GM19043 (cell line): ENCODE measurements at regions not wholly inside any gene's neighbourhood (a gene's known extent, or its start where the extent isn't known, plus 50 kb on each side); places are given as distances from the start of the nearest gene placed in this dataset.
A peak's percentile ranks its signal among the peaks of the same experiment; 100 is the strongest.
"Not testable (repeated sequence)": the region's sequence is repeated elsewhere in the genome, so short reads cannot be mapped to it uniquely, and the experiment has no call there.

Experiments
- ATAC-seq: cut with Tn5 transposase; IDR thresholded peaks from one replicate; pipeline ENCODE4 v1.9.1; 2021; ENCODE audit warnings: low read depth; ENCODE audit not compliant: unreplicated experiment

DNA sequence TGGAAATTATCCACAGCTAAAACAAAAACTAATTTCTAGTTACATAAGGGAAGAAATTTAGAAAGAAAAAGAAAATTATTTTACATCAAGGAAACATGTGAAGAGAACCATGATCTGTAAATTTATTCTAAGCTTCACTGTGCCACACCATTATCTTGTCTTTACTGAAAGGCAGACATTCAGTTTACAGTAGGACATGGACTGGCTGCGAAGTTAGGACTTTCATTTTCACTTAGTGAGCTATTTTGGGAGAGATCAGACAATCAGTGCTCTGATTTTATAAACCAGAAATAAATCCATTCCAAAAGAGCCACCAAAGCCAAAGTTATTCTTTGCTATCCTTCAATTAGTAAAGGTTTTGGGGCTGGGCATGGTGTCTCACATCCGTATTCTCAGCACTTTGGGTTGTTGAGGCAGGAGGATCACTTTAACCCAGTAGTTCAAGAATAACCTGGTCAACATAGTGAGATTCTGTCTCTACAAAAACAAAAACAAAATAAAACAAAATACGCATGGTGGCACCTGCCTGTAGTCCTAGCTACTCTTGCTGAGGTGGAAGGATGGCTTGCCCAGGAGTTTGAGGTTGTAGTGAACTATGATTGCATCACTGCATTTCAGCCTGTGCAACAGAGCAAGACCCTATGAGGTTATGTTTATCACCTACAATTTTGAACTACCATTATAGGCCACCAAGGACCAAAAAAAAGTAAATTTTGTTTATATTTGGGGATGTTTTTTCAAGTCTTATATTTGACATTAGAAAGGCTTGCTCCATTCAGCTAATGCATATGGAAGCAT lies 1084.8 kb upstream of the ATXN7L3B start:
- ATAC-seq = peak; percentile 42

- ATAC-seq = no peak
Measured at GRCh38 chr12:73460212-73460611, 1077.4 kb upstream of the ATXN7L3B start.

DNA sequence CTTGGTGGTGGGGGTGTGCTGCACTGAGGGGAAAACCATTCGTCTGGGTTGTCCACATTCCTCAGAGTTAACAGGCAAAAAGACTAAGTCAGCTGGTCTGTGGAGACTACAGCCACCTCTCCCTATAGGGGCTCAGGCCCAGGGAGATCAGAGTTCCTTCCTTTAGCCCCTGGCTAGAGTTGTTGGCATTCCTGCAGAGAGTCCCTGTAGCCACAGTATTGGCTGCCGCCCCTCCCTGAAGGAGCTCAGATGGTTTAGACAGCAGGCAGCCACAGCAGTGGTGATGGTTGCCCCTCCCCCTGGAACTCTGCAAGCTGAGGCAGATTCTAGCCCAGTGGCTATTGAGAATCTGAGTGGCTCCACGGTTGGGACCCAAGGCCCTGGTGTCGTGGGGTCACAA lies 1072.5 kb upstream of the ATXN7L3B start:
- ATAC-seq = no peak

GRCh38 chr12:73486256-73486655 lies 1051.4 kb upstream of the ATXN7L3B start:
- ATAC-seq = no peak

GRCh38 chr12:73506611-73507010 lies 1031.0 kb upstream of the ATXN7L3B start:
- ATAC-seq = no peak

- no peak for ATAC-seq
Measured at GRCh38 chr12:73514672-73515071, 1023.0 kb upstream of the ATXN7L3B start.

- no peak for ATAC-seq
Measured at GRCh38 chr12:73517859-73518258, 1019.8 kb upstream of the ATXN7L3B start.

GRCh38 chr12:73529231-73529630 lies 1008.4 kb upstream of the ATXN7L3B start:
- no peak for ATAC-seq

DNA sequence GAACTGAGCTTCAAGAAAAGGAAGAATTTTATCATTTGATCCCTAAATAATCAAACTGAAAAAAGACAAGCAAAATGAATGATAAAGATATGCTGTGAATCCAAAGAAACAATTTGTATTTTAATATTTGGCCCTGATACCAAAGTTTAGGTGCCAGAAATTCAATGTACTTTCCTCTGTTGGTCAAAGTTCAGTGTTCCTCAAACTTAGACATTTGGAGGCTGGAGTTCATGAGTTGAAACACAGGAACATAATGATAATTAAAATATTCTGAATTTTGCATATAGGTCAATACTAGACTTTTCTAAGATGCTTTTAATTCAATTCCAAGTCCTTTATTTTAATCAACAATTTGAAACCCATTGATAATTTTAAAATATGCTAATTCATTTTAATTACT lies 1007.7 kb upstream of the ATXN7L3B start:
- no peak for ATAC-seq

GRCh38 chr12:73531752-73532151 lies 1005.9 kb upstream of the ATXN7L3B start:
- no peak for ATAC-seq

DNA sequence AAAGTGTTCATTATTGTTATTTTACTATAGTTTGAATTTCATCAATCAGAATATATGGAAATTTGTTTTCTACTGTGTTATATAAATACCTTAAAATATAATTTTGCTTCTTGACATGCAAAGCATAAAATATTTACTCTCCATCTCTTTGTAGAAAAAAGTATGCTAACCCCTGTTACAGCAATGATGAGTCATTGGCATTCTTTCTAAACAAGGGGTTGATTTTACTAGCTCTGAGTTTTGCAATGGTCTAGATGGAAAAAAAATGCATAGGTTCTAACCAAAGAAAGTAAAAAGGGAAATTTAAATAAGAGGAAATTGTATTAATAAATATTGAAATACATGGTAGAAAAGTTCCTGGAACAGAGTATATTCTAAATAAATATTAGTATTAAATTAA lies 990.2 kb upstream of the ATXN7L3B start:
- no peak for ATAC-seq

DNA sequence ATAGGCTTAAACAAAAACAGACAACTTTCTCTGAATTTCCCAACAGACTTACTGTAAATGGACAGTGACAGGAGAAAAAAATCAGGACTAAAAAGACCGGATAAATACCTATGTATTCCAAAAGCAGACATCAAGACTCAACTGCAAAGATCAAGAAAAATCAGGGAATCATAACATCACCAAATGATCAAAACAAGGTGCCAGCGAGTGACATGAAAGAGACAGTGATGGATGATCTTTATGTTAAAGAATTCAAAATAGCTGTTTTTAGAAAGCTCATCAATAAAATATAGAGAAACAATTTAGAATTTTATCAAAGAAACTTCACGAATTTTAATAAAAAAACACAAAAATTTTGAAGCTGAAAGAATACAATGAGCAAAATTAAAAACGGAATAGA lies 952.5 kb upstream of the ATXN7L3B start:
- ATAC-seq = no peak

DNA sequence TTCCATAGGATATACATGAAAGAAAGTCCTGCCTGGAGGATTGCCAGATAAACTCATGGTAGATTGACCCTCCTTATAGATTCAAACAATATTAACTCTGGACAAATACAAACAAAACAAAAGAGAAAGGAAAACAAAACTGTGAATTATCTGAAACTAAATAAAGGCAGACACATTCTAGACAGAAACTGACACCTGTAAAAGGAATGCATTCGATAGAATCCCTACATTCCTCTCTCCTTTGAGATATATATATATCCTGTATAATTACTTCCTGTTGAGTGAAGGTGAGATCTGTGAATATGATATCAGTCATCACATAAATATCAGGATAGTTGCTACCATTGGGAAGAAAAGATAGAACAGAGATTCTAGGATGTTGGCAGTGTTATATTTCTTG lies 948.4 kb upstream of the ATXN7L3B start:
- no peak for ATAC-seq

DNA sequence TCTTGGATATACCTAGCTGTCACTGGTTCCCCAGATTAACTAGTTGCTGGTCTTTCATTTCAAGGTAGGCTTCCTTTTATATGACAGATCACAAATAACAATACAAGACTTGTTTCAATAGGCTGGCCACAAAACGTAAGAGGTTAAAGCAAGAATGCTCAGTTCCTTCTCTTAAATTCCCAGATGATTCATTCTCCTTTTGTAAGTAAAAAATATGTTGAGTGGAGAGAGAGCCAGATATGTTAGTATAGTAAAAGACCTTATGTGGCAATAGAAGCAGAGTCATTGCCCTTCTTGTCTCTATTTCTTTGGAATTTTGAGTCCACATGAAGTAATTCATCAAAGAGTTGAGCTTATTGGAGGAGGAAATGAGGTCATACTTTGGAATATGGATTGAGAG lies 939.0 kb upstream of the ATXN7L3B start:
- ATAC-seq = no peak

GRCh38 chr12:73599268-73599667 lies 938.4 kb upstream of the ATXN7L3B start:
- no peak for ATAC-seq

DNA sequence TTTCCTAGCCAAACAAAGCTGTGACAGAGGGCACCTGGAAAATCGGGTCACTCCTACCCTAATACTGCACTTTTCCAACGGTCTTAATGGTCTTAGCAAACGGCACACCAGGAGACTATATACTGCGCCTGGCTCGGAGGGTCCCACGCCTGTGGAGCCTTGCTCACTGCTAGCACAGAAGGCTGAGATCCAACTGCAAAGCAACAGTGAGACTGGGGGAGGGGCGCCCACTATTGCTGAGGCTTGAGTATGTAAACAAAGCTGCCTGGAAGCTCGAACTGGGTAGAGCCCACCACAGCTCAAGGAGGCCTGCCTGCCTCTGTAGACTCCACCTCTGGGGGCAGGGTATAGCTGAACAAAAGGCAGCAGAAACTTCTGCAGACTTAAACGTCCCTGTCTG lies 931.7 kb upstream of the ATXN7L3B start:
- not testable (repeated sequence) for ATAC-seq

DNA sequence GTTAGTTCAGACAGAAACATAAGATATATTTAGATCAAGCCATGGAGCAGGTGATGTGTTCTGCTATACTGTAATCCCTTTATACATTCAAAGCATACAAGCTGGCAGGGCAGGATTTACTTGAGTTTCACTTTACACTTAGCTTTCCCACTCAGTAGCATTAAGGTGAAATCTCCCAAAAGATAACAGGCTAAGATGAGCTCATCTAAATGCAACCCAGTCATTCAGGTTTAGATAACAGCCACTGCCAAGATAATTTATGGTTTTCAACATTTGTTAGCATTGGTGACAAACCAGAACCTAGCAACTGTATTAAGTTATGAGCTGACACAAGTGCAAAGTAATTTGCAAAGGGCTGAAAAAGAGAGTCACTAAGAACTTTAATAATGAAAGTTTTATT lies 925.1 kb upstream of the ATXN7L3B start:
- ATAC-seq = no peak

- ATAC-seq = no peak
Measured at GRCh38 chr12:73623421-73623820, 914.2 kb upstream of the ATXN7L3B start.

DNA sequence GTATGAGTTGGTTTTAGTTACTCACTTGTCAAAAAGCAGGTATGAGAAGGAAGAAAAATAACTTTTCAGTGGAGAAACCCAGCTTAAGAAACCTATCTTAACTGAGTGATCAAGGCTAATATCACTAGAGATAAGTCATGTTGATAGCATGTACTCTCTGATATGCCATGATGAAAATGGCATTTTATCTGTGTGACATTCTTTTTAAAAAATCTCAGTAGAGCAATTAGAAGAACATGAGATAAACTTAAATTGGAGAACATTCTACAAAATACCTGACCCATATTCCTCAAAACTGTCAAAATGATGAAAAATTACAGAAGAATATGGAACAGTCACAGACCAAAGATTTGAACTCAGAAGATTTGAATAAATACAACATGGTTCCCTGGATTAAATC lies 912.4 kb upstream of the ATXN7L3B start:
- ATAC-seq = no peak

- no peak for ATAC-seq
Measured at GRCh38 chr12:73629171-73629570, 908.5 kb upstream of the ATXN7L3B start.

DNA sequence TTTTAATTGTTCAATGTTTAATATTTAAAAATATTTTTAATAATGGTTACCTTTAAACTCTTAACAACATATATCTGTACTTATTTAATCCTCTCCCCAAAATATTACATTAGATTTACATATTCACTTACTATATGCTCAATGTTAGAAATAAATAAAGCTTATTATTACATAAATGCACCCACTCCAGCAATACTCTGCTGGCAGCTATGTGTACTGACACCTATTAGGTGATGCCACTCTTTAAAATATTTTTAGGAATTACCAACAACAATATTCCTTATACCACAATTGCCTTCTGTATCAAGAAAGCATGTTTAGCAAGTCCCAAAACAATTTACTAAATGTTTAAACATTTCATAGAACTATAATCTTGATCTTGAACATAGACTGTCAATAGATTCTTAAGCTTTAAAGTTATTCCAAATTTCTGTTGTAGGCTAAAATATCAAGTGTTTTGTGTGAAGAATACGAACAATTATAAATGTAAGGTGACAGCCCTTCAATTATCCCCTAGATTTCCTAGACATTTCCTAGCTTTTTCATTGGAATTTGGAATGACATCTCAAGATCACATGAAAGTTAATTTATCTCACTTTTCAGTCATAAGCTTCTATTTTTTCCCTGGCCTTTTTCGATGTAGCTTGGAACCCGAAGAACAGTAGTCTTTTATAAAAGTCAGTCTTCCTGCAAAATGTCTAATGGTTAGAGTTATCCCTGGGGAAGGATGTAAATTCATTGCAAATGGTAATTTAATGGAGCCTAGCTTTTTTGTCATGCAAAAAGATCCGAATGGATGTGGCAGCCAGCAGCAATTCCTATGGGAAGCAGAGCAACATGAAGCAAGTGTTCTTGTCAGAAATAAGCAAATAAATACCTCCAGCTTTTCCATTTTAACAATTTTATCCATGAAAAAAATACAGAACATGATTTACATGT lies 907.5 kb upstream of the ATXN7L3B start:
- no peak for ATAC-seq

GRCh38 chr12:73632191-73632590 lies 905.4 kb upstream of the ATXN7L3B start:
- no peak for ATAC-seq
